ENCODE measurements at regions not wholly inside any gene's neighbourhood (a gene's known extent, or its start where the extent isn't known, plus 50 kb on each side); places are given as distances from the start of the nearest gene placed in this dataset.

- TF ChIP-seq, protein P1, sequence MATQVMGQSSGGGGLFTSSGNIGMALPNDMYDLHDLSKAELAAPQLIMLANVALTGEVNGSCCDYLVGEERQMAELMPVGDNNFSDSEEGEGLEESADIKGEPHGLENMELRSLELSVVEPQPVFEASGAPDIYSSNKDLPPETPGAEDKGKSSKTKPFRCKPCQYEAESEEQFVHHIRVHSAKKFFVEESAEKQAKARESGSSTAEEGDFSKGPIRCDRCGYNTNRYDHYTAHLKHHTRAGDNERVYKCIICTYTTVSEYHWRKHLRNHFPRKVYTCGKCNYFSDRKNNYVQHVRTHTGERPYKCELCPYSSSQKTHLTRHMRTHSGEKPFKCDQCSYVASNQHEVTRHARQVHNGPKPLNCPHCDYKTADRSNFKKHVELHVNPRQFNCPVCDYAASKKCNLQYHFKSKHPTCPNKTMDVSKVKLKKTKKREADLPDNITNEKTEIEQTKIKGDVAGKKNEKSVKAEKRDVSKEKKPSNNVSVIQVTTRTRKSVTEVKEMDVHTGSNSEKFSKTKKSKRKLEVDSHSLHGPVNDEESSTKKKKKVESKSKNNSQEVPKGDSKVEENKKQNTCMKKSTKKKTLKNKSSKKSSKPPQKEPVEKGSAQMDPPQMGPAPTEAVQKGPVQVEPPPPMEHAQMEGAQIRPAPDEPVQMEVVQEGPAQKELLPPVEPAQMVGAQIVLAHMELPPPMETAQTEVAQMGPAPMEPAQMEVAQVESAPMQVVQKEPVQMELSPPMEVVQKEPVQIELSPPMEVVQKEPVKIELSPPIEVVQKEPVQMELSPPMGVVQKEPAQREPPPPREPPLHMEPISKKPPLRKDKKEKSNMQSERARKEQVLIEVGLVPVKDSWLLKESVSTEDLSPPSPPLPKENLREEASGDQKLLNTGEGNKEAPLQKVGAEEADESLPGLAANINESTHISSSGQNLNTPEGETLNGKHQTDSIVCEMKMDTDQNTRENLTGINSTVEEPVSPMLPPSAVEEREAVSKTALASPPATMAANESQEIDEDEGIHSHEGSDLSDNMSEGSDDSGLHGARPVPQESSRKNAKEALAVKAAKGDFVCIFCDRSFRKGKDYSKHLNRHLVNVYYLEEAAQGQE (IDR thresholded peaks at IDR 0.05; ENCODE audit: low read depth), result no peak
- TF ChIP-seq POLR2A (IDR thresholded peaks at IDR 0.05; ENCODE audit: borderline replicate concordance, extremely low read depth, insufficient read depth, insufficient read length), result no peak
- TF ChIP-seq, protein P2, sequence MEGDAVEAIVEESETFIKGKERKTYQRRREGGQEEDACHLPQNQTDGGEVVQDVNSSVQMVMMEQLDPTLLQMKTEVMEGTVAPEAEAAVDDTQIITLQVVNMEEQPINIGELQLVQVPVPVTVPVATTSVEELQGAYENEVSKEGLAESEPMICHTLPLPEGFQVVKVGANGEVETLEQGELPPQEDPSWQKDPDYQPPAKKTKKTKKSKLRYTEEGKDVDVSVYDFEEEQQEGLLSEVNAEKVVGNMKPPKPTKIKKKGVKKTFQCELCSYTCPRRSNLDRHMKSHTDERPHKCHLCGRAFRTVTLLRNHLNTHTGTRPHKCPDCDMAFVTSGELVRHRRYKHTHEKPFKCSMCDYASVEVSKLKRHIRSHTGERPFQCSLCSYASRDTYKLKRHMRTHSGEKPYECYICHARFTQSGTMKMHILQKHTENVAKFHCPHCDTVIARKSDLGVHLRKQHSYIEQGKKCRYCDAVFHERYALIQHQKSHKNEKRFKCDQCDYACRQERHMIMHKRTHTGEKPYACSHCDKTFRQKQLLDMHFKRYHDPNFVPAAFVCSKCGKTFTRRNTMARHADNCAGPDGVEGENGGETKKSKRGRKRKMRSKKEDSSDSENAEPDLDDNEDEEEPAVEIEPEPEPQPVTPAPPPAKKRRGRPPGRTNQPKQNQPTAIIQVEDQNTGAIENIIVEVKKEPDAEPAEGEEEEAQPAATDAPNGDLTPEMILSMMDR (IDR thresholded peaks at IDR 0.05 in 2 of 3, conservative IDR thresholded peaks at IDR 0.05 in 1 of 3; ENCODE audit: borderline replicate concordance in 1 of 3, insufficient read depth in 1 of 3, low read depth in 2 of 3, low read length in 2 of 3), result no peak
Measured at GRCh38 chr10:94232711-94233383, 129.9 kb downstream of the NOC3L start.
